Body of pancreas (tissue), 4 donors: ENCODE measurements at regions not wholly inside any gene's neighbourhood (a gene's known extent, or its start where the extent isn't known, plus 50 kb on each side); places are given as distances from the start of the nearest gene placed in this dataset.

Source experiments
- POLR2A ChIP-seq, 3 donors: fragments of 450-650 bp; IDR thresholded peaks; one replicate each; pipeline ENCODE4 v1.6.1; 2016; ENCODE audit warnings: antibody characterized with exemption in 3 of 3, mild to moderate bottlenecking in 2 of 3
- TF ChIP-seq, protein P1 (sequence below), 7 experiments: fragments of 450-650 bp in 4 of 7; fragments of 200-600 bp in 3 of 7; sonication (generic) in 3 of 7; IDR thresholded peaks; one replicate each; pipeline ENCODE4 v1.5.1; 2016 to 2019; ENCODE audit warnings: antibody characterized with exemption in 7 of 7

GRCh38 chr18:45122506-45122905 is 441.8 kb downstream of the SETBP1 start:
- no peak for TF ChIP-seq POLR2A (IDR thresholded peaks at IDR 0.05)
- TF ChIP-seq, protein P1, sequence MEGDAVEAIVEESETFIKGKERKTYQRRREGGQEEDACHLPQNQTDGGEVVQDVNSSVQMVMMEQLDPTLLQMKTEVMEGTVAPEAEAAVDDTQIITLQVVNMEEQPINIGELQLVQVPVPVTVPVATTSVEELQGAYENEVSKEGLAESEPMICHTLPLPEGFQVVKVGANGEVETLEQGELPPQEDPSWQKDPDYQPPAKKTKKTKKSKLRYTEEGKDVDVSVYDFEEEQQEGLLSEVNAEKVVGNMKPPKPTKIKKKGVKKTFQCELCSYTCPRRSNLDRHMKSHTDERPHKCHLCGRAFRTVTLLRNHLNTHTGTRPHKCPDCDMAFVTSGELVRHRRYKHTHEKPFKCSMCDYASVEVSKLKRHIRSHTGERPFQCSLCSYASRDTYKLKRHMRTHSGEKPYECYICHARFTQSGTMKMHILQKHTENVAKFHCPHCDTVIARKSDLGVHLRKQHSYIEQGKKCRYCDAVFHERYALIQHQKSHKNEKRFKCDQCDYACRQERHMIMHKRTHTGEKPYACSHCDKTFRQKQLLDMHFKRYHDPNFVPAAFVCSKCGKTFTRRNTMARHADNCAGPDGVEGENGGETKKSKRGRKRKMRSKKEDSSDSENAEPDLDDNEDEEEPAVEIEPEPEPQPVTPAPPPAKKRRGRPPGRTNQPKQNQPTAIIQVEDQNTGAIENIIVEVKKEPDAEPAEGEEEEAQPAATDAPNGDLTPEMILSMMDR (IDR thresholded peaks at IDR 0.05) = no peak
